Amygdala (tissue), 56 donors: ENCODE measurements at regions not wholly inside any gene's neighbourhood (a gene's known extent, or its start where the extent isn't known, plus 50 kb on each side); places are given as distances from the start of the nearest gene placed in this dataset.
A peak's percentile ranks its signal among the peaks of the same experiment; 100 is the strongest.
"Not testable (repeated sequence)": the region's sequence is repeated elsewhere in the genome, so short reads cannot be mapped to it uniquely, and the experiment has no call there.

Source experiments
- DNase-seq, 56 donors: peaks; one replicate each; lab custom pipeline; 2025; lab: John Stamatoyannopoulos, UW

DNA sequence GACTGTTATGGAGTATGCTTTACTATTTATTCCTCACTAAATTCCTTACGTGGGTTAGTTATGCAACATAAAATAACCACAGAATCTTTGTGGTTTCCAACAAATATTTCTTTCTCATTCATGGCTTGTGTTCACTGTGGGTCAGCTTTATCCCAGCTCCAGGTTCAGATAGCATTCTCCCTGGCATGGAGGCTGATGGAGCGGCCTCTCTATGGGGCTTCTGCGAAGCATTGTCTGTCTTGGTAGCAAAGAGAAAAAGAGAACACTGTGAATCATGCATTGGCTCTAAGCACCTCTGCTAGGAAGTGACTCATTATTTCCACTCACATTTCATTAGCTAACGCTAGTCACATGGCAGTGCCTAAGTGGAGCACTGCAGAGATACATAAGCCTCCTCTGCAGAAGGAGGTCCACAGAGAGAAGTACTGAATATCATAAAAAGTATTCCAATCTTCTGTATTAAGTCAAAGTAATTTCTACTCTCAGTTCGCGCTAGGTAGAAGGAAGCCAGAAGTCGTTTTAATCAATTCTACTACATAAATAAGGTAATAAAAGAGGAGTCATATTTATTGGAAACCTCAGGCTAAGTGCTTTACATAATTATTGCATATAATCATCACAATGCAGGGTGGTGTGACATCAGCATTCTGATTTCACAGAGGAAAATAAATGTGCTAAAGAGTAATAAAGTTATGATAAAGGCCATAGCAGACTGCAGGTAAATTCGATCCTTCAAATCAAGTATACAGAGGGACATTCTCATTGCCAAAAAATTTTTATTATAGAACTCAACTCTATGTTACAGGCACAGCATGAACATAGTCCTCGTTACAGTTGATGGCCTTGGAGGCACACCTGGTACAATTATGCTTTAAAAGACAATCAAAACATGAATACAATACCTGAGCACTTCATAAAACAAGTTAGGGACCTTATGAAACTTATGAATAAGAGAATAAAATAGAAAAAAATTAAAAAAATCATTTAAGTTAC is 531.1 kb downstream of the CETN3 start:
- no peak for DNase-seq

DNA sequence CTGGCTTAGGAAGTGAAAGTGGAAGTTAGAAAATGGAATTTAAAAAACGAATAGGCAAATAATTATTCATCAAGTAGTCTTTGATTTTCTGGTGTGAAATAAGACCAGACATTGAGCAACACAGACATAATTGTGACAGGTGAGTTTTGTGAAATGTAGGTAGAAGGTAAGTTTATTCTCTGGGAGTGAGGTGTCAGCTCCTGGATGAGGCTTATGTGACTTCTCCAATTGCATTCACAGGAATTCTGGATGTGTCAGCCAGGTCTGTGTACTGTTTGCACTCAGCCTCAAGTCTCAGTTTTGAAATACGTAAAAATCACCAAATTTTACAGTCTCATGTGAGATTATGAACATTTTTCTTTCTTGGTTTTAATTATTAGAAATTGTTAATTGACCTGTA is 537.6 kb downstream of the CETN3 start:
- DNase-seq = no peak

DNA sequence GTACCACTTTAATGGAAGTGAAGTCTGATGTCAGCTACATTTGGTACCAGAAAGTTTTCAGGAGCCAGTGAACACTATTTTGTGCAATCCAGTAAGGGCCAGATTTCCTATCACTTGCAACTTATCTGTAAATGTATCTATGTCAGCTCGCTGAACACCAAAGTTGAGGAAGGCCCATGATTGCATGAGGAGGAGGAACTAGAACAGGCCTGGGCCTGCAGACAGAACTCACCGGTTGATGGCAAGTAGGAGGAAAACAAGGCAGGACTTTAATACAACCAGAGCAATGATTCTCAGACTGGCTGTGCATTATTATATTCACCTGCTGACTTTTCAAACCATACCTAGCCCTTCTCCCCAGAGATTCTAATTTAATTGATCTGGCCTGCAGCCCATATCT is 540.2 kb downstream of the CETN3 start:
- no peak for DNase-seq

DNA sequence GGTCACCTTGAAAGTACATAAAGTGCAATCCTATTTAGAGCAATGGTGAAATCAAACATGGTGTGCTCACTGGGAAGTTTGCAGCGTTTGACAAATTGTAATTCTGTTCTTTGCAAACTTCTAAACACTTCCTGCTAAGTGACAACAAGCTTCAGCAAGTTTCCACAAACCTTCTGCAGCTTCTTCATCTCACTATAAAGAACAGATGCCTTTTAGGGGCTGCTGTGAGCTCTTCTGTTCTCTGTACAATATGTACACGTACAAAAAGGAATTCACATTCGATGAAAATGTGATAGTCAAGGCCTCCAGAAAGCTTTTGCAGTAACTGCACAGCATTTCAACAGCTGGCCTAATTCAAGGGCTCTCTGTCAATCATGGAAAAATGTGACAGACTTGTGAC is 543.1 kb downstream of the CETN3 start:
- DNase-seq = no peak

DNA sequence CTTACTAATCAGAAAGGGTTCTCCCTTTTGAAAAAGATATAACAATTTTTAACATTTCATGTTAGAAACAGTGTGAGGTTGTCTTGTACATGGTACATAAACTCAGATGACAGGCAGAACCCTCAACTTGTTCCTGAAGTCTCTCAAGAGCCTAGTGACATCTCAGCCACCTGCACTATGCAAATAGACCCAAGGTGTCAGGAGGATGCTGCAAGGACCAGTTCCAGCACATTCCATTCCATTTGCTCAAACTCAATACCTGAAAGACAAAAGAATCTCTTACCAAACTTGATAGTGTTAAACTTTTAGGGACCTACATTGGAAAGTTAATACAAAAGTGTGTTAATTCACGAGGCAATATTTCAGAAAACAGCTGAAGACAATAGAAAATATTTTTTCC is 544.6 kb downstream of the CETN3 start:
- DNase-seq = no peak

DNA sequence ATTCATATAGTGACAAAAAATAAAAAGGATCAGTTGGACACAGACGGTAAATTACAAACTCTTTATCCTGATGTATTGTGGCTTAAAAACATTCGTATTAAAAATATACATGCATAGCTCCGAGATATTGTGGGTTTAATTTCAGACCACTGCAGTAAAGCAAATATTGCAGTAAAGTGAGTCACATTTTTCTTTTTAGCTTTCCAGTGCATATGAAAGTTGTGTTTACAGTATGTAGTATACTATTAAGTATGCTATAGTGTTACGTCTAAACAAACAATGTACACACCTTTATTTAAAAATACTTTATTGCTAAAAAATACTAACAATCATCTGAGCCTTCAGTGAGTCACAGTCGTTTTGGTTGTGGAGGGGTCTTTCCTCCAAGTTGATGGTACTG is 551.8 kb downstream of the CETN3 start:
- no peak for DNase-seq

DNA sequence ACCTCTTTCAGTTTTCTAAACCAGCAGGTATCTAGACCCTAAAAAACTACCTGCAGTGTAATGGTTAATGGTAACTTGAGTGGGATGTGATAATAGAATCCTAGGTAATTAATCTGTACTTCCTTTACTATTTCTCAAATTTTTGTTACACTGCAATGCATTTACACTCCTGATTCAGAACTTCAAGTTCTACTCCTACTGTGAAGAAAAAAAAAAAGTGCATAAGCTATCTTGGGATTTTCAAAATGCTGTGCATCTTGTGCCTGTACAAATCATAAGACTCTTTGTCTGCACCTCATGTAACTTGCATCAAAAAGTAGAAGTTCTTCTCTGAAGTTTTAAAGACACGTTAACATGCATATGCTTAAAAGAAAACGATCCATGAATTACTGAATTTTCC is 554.1 kb downstream of the CETN3 start:
- DNase-seq = no peak

DNA sequence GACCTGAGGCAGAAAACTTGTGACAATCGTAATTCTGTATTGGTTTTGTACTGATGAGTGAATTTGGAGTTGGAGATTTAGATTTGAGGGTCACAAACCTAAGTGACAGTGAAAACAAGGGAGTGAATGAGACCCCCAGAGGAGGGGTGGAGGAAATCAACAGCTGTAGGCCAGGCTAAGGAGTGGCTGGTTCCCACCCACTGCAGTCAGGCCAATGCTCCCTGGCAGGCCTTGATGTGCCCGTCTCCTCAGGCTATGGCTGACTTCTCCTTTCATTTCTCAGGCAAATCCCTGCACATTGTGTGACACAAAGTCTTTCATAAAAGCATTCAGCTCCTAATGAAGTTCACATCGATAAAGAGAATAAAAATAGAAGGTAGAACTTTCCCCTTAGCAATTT is 557.6 kb downstream of the CETN3 start:
- no peak for DNase-seq

DNA sequence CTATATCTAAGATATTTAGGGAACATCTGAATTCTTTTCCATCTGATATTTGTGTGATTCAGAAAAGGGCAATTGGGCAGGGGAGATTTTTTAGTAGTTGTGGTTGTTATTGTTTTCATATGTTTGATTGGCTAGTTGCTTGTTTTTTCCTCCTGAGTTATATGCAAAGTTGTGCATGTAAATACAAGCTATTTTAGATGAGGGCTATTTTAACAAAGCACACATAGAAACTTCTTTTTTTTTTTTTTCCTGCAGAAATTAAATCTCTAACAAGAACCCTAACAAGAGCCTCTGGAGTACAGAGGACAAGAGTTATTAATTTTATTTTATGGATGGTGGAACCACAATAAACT is 559.1 kb downstream of the CETN3 start:
- DNase-seq = no peak

DNA sequence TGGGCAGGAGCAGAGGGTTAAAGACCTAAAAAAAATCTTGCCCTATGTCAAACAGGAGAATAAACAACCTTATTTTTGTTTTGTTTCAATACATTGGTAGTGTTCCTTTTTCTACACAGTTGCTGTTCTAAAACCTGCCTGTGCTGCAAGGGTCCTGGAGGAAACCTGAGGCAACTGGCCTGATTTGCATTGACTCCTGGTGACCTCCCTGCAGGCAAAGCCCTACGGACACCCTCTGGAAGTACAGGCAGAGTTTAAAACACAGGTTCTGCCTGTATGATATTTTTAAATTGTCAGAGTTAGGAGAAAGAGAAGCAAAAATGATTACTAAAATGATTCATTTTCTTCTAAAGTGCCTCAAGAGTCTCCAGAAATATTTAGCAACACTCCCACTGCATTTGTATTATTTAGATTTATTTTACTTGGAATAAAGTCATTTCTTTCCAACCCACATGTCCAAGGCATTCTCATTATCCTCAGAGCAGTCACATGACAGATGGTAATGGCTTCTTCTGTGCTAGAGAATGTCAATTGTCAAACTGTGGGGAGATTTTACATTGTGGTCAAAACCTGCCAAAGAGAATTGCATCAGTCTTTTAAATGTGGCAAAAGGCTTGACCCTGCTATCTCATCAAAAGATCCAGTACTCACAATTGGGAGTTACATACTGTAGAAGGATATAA is 559.6 kb downstream of the CETN3 start:
- no peak for DNase-seq

DNA sequence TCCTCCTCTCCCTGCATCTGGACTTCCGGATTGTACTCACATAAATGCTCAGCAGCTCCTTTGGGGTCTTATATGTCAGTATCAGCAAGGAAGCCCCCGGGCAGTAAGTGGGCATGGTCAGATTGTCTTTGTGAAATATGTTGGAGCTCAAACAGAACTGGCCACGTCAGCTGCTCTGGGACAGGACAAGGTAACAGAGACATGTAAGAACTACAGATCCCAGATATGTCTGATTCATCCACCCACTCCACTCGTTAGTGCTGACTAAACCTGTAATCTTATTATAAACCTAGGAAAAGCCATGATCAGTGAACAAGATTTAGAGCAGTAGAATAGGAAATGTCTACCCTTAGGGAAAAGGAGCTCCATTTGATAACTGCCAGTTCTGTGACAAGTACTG is 561.8 kb downstream of the CETN3 start:
- DNase-seq = no peak

DNA sequence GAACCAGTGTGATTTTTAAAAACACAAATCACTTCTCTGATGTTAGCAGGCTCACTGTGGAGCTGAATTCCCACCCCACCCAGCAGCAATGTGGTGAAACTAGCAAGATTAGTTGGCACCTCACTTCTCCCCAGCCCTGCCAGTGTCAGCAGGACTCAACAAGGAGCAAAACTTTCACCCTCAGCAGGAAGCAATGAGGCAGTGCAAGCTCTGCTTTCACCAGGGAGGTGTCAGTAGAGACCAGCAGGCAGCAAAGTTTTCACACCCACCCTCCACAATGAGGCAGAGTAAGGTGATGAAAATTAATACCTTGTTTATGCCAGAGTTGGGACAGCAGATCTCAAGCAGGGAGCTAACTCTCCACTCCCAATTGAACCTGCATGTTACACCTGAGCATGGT is 565.0 kb downstream of the CETN3 start:
- DNase-seq = no peak

DNA sequence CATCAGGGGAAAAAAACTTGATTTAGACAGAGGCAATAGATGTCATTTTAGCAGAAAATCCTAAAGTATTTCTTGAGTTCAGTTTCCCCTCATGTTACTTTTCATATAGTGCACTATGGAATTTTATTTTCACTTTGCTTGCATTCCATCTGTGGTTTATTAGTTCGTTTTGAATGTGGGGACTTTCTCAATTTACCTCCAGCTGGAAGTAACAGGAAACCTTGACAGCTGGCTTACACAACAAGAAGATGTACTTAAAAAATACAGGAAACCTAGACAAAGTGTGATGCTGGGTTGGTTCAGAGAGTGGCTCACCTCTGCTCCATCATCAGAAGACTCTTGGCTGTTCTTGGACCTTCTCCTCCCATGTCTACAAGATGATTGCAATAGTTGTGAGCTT is 567.0 kb downstream of the CETN3 start:
- no peak for DNase-seq

DNA sequence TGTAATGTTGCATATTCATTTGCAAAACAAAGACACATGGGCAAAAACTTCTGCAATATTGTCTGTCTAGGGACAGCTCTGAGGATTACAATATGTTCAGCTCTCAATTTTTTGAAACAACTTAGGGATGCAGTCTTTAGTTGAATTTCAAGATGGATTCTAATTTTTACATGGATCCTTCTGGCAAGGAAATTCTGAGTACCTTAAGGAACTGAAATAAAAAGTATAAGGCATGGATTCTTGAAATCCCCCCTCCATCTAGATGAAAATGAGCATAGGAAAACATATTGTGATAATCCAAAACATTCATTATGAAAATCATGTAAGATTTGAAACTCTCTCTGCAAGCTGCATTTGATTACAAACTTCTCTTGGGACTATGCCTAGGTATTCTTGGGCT is 568.6 kb downstream of the CETN3 start:
- no peak for DNase-seq

DNA sequence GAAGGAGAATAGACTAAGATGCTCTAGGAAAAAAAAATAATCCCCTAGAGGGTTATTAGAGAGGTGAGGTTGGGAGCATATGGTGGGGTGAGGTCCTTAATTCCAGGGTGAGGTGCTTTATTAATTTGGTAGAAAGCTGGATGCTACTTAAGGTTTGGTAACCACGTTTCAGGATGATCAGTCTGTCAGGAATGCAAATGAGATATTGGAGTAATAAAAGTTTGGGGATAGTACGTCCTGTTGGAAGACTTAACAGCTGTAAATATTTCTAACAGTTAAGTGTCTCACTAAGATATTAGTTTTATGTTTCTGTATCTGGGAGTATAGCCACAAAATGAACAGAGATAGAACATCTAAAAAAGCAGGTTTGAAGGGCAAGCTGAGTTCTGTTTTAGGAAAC is 578.9 kb downstream of the CETN3 start:
- no peak for DNase-seq

DNA sequence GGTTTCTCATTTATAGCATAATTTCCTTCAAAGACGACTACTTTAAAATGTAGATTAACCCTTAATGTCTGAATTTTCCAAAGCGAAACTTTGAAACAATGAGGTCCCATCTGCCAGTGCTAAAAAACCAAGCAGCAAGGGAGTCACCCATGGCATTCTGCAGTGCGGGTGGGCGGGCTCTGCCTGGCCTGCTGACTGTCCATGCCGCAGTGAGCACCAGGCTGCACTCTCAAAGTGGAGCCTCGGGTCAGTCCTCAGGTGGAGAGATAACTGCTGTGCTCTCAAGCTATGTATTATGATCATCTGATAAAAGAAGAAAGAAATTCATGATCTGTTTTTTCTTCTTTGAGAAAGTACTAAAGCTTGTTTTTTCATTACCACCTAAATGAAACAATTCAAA is 581.6 kb downstream of the CETN3 start:
- no peak for DNase-seq

DNA sequence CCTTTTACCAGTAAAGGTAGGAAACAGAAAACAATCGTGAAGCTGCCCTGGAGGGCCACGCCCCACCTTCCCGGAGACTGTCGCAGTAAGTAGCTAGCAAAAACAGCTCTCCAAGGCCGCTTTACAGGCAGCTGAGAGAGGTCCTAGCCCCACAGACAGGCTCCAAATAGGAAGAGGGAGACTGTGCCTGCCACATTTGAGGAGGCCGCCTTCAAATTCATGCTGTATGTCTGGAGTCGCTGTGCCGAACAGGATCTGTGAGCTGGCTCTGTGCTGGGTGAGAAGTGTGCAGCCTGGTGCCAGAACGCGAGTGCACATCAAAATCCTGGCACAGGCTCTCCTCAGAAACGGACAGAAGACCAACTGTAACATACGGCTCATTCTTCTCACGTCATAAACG is 582.2 kb downstream of the CETN3 start:
- no peak for DNase-seq

DNA sequence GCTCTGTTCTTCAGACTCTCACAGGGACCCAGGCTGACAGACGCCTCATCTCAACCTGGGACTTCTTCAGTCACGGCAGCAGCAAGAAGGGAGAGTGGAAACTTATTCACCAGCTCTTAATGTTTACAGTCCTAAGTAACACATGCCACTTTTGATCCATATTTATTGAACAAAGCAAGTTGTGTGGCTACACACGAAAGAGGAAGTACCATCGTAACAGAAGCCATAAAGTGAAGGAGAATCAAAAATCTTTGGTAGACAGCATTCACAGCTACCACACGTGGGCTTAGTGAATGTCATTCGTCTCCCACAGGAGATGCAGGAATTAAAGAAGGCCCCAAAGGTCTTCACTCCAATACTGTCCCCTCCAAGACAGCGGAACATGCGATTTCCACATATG is 582.6 kb downstream of the CETN3 start:
- no peak for DNase-seq

DNA sequence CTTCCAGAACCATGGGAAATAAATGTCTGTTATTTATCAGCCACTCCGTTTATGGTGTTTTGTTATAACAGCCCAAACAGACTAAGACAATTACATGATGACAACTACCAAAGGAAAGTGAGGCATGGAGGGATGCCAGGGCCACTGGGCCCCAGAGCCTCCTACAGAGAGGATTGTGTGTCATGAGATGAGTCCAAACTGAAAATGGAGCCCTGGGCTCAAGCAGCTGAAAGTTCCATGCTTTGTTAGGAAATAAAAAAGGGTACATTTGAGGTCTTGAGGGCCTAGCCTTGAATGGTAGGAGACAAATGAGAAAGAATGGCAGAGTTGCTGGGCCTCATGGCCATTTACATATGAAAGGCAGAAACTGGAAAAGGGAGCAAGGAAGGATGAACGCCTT is 586.5 kb downstream of the CETN3 start:
- no peak for DNase-seq

DNA sequence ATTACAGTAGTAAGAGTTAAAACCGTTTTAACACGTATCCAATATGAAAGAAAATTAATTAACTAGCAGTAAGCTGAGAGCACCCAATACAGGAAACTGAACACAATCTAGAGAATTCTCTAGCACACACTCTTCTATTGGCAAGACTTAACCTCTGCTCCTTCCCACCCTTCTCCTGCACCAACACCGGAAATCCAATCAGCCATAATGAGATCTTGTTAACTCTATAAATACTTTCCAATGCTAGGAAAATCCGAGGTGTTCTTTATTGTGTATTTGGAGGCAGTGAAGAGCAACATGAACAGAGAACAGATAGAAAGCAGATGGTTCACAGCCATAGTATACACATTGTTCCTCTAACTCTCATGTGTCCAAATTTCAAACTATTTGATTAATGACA is 591.7 kb downstream of the CETN3 start:
- no peak for DNase-seq

DNA sequence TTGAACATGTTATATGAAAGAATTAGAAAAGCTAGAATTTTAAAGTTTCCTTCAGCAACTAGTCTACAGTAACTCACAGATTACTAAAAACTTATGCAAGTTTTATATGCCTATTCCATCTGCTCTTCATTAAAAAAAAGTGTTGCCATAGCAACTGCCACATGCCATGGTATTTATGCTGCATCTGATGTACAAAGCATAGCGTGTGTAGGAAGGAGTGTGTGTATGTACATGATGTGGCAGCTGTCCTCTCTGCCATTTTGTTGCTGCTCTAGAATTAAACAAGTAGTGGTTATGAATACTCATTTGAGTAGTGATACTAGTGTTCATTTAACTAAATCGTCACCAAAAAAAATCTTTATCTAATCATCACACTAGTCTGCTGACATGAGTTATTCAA is 593.5 kb downstream of the CETN3 start:
- DNase-seq = peak in 13 of 56 donors; percentile 1 to 51 (median 8)

DNA sequence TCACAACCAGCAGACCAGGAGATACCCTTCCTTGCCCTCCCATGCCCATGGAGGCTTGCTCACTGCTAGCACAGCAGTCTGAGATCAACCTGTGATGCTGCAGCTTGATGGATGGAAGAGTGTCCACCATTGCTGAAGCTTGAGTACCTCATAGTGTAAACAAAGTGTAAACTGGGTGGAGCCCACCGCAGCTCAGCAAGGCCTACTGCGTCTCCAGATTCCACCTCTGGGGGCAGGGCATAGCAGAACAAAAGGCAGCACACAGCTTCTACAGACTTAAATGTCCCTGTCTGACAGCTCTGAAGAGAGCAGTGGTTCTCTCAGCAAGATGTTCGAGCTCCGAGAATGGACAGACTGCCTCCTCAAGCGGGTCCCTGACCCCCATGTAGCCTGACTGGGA is 608.8 kb downstream of the CETN3 start:
- DNase-seq = not testable (repeated sequence)
